ENCODE measurements at regions not wholly inside any gene's neighbourhood (a gene's known extent, or its start where the extent isn't known, plus 50 kb on each side); places are given as distances from the start of the nearest gene placed in this dataset.

GRCh38 chr20:51287628-51288413 is 254.7 kb downstream of the NFATC2 start:
- TF ChIP-seq CTCF (IDR thresholded peaks at IDR 0.05) (no peak), EZH2 (IDR thresholded peaks at IDR 0.05; ENCODE audit: borderline replicate concordance, insufficient read depth, low read depth, low read length, poor library complexity, severe bottlenecking) (no peak)
